PC-3 (cell line): ENCODE measurements at regions not wholly inside any gene's neighbourhood (a gene's known extent, or its start where the extent isn't known, plus 50 kb on each side); places are given as distances from the start of the nearest gene placed in this dataset.

Experiments
- ATAC-seq: fragments of 200-7000 bp; cut with Tn5 transposase; 2 replicates; pipeline ENCODE4 v1.9.1; 2020; ENCODE audit warnings: mild to moderate bottlenecking, moderate library complexity
- BruUV-seq: library from RNA; stranded (reverse); fragments of 400-500 nt; replicated peaks from 2 replicates; lab custom pipeline; 2021; lab: Mats Ljungman, UMichigan
- CTCF ChIA-PET: fragments of 300-600 bp; sonication (Branson Sonifier 250); formaldehyde crosslinking; loops from one replicate; lab custom pipeline; 2022; ENCODE audit warnings: antibody characterized with exemption; lab: Charles Lee
- POLR2A ChIA-PET: fragments of 300-600 bp; sonication (Branson Sonifier 250); formaldehyde crosslinking; loops from one replicate; lab custom pipeline; 2022; ENCODE audit warnings: antibody characterized with exemption; ENCODE audit not compliant: unreplicated experiment; lab: Charles Lee
- DNase-seq: peaks from one replicate; pipeline ENCODE4 v3.0.0-alpha.2; 2015
- H2AFZ ChIP-seq: fragments of 300-600 bp; sonication (generic); 2 replicates; pipeline ENCODE4 v1.6.0; 2016; ENCODE audit warnings: antibody characterized with exemption, low read length
- H3F3A ChIP-seq: fragments of 300-600 bp; sonication (generic); one replicate; pipeline ENCODE4 v1.6.0; 2017; ENCODE audit warnings: antibody characterized with exemption, low read length, control low read depth, mild to moderate bottlenecking; ENCODE audit not compliant: unreplicated experiment
- H3K27ac ChIP-seq: fragments of 300-600 bp; sonication (generic); 2 replicates; pipeline ENCODE4 v1.5.1; 2016; ENCODE audit warnings: mild to moderate bottlenecking, low read length
- H3K27me3 ChIP-seq: fragments of 300-600 bp; sonication (generic); 2 replicates; pipeline ENCODE4 v1.6.1; 2016; ENCODE audit warnings: low read length, mixed read lengths
- H3K36me3 ChIP-seq: fragments of 300-600 bp; sonication (generic); 2 replicates; pipeline ENCODE4 v1.6.1; 2016; ENCODE audit warnings: low read depth, mixed run types, low read length, mixed read lengths
- H3K4me1 ChIP-seq: fragments of 300-600 bp; sonication (generic); 2 replicates; pipeline ENCODE4 v1.5.1; 2016; ENCODE audit warnings: low read length; ENCODE audit not compliant: insufficient read depth
- H3K4me2 ChIP-seq: fragments of 300-600 bp; sonication (generic); 2 replicates; pipeline ENCODE4 v1.6.0; 2016; ENCODE audit warnings: low read length
- H3K4me3 ChIP-seq: fragments of 300-600 bp; sonication (generic); 2 replicates; pipeline ENCODE4 v1.5.1; 2016; ENCODE audit warnings: mild to moderate bottlenecking, low read length, mixed read lengths
- H3K79me2 ChIP-seq: fragments of 300-600 bp; sonication (generic); 2 replicates; pipeline ENCODE4 v1.6.1; 2017; ENCODE audit warnings: low read length, mixed read lengths
- H3K9ac ChIP-seq: fragments of 300-600 bp; sonication (generic); 2 replicates; pipeline ENCODE4 v1.6.0; 2016; ENCODE audit warnings: mild to moderate bottlenecking, low read length
- H3K9me2 ChIP-seq: fragments of 300-600 bp; sonication (generic); replicated peaks from 2 replicates; pipeline ENCODE4 v1.6.1; 2016; ENCODE audit warnings: mixed run types, low read length, mixed read lengths
- H3K9me3 ChIP-seq: fragments of 300-600 bp; sonication (generic); 2 replicates; pipeline ENCODE4 v1.6.1; 2016; ENCODE audit warnings: low read length, mixed read lengths
- H4K20me1 ChIP-seq: fragments of 300-600 bp; sonication (generic); 2 replicates; pipeline ENCODE4 v1.6.1; 2016; ENCODE audit warnings: low read length, mixed read lengths
- EZH2 ChIP-seq: fragments of 300-600 bp; sonication (generic); IDR thresholded peaks from one replicate; pipeline ENCODE4 v1.6.1; 2017; ENCODE audit warnings: antibody characterized with exemption, mild to moderate bottlenecking, low read length; ENCODE audit not compliant: unreplicated experiment
- EZH2phosphoT487 ChIP-seq: fragments of 300-600 bp; sonication (generic); IDR thresholded peaks from 2 replicates; pipeline ENCODE4 v1.6.1; 2018; ENCODE audit warnings: mild to moderate bottlenecking, antibody characterized with exemption, low read length, borderline replicate concordance
- intact Hi-C: fragments of 100-400 bp; cut with micrococcal nuclease; formaldehyde crosslinking; loops from 2 replicates; pipeline ENCODE4 v1.9.0; 2023
- TF ChIP-seq, protein P1 (sequence below): fragments of 300-600 bp; sonication (generic); conservative IDR thresholded peaks from 2 replicates; pipeline ENCODE4 v1.5.1; 2017; ENCODE audit warnings: antibody characterized with exemption, low read depth, mild to moderate bottlenecking, low read length

GRCh38 chr10:14425034-14425433 lies 94.3 kb upstream of the FRMD4A start:
- no peaks in the 10 kb centered on the region for H4K20me1 ChIP-seq
- CTCF ChIA-PET, result no interaction called here
- no peak overlapping the region for H3K4me3 ChIP-seq
- H2AFZ ChIP-seq, result no peak overlapping the region
- intact Hi-C loops, result no loop called here
- ATAC-seq (no peak), DNase-seq (no peak)
- H3K27ac ChIP-seq, result no peak overlapping the region
- H3K9me2 ChIP-seq, result no peaks in the 10 kb centered on the region
- POLR2A ChIA-PET, result no interaction called here
- H3K36me3 ChIP-seq, result no peaks in the 10 kb centered on the region
- no peaks in the 10 kb centered on the region for H3K4me1 ChIP-seq
- H3K4me2 ChIP-seq, result no peak overlapping the region
- no peak for TF ChIP-seq EZH2
- TF ChIP-seq, protein P1, sequence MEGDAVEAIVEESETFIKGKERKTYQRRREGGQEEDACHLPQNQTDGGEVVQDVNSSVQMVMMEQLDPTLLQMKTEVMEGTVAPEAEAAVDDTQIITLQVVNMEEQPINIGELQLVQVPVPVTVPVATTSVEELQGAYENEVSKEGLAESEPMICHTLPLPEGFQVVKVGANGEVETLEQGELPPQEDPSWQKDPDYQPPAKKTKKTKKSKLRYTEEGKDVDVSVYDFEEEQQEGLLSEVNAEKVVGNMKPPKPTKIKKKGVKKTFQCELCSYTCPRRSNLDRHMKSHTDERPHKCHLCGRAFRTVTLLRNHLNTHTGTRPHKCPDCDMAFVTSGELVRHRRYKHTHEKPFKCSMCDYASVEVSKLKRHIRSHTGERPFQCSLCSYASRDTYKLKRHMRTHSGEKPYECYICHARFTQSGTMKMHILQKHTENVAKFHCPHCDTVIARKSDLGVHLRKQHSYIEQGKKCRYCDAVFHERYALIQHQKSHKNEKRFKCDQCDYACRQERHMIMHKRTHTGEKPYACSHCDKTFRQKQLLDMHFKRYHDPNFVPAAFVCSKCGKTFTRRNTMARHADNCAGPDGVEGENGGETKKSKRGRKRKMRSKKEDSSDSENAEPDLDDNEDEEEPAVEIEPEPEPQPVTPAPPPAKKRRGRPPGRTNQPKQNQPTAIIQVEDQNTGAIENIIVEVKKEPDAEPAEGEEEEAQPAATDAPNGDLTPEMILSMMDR, result no peak
- no peak for TF ChIP-seq EZH2phosphoT487
- H3K79me2 ChIP-seq, result no peaks in the 10 kb centered on the region
- no peaks in the 10 kb centered on the region for H3K27me3 ChIP-seq
- no peak overlapping the region for H3K9ac ChIP-seq
- no peaks in the 10 kb centered on the region for H3K9me3 ChIP-seq
- no TSS peak for BruUV-seq
- no peaks in the 10 kb centered on the region for H3F3A ChIP-seq

GRCh38 chr10:14423111-14423744 lies 92.5 kb upstream of the FRMD4A start:
- DNase-seq (no peak), ATAC-seq (no peak)
- ChIA-PET POLR2A (no interaction called here), CTCF (no interaction called here)
- H3K4me2 ChIP-seq, result no peak overlapping the region
- no peaks in the 10 kb centered on the region for H4K20me1 ChIP-seq
- H3K4me1 ChIP-seq, result no peaks in the 10 kb centered on the region
- no peaks in the 10 kb centered on the region for H3K79me2 ChIP-seq
- H3K27me3 ChIP-seq, result no peaks in the 10 kb centered on the region
- H3F3A ChIP-seq, result no peaks in the 10 kb centered on the region
- H3K27ac ChIP-seq, result no peak overlapping the region
- intact Hi-C loops, result no loop called here
- no peak overlapping the region for H3K4me3 ChIP-seq
- H2AFZ ChIP-seq, result no peak overlapping the region
- no peak overlapping the region for H3K9ac ChIP-seq
- TF ChIP-seq EZH2 (no peak), EZH2phosphoT487 (no peak)
- TF ChIP-seq, protein P1, result no peak
- BruUV-seq, result no TSS peak
- H3K9me2 ChIP-seq, result no peaks in the 10 kb centered on the region
- H3K36me3 ChIP-seq, result no peaks in the 10 kb centered on the region
- no peaks in the 10 kb centered on the region for H3K9me3 ChIP-seq

DNA sequence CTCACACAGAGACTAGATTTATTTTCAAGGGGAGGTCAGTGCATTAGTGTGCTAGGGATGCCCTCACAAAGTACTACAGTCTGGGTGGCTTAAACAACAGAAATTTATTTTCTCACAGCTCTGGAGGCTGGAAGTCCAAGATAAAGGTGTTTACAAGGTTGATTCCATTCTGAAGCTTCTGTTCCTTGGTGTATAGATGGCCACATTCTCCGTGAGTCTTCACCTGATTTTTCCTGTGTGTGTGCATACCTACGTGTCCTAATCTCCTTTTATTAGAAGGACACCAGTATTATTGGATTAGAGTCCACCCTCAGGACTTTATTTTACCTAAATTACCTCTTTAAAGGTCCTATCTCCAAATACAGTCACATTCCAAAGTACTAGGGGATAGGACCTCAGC lies 91.7 kb upstream of the FRMD4A start:
- H3K4me2 ChIP-seq, result no peak overlapping the region
- no peak for ATAC-seq
- no peaks in the 10 kb centered on the region for H3K36me3 ChIP-seq
- no peak overlapping the region for H2AFZ ChIP-seq
- H3K9me2 ChIP-seq, result no peaks in the 10 kb centered on the region
- ChIA-PET CTCF (no interaction called here), POLR2A (no interaction called here)
- DNase-seq, result no peak
- H3K4me3 ChIP-seq, result no peak overlapping the region
- no peak overlapping the region for H3K9ac ChIP-seq
- no peaks in the 10 kb centered on the region for H3K9me3 ChIP-seq
- no peaks in the 10 kb centered on the region for H3F3A ChIP-seq
- no peaks in the 10 kb centered on the region for H3K27me3 ChIP-seq
- H3K4me1 ChIP-seq, result no peaks in the 10 kb centered on the region
- intact Hi-C loops, result no loop called here
- no peaks in the 10 kb centered on the region for H3K79me2 ChIP-seq
- TF ChIP-seq EZH2 (no peak), EZH2phosphoT487 (no peak)
- TF ChIP-seq, protein P1, result no peak
- no TSS peak for BruUV-seq
- no peak overlapping the region for H3K27ac ChIP-seq
- H4K20me1 ChIP-seq, result no peaks in the 10 kb centered on the region
